HepG2 (cell line): ENCODE measurements at regions not wholly inside any gene's neighbourhood (a gene's known extent, or its start where the extent isn't known, plus 50 kb on each side); places are given as distances from the start of the nearest gene placed in this dataset.
"Not testable (repeated sequence)": the region's sequence is repeated elsewhere in the genome, so short reads cannot be mapped to it uniquely, and the experiment has no call there.

Experiments used
- ATAC-seq: fragments of 200-7000 bp; cut with Tn5 transposase; 3 replicates; pipeline ENCODE4 v1.9.1; 2020; ENCODE audit warnings: mild to moderate bottlenecking, moderate library complexity
- BruUV-seq: library from RNA; stranded (reverse); fragments of 400-500 nt; replicated peaks from 2 replicates; lab custom pipeline; 2021; lab: Mats Ljungman, UMichigan
- CTCF ChIA-PET: fragments of 300-600 bp; formaldehyde crosslinking; extraction: SDS; loops from one replicate; lab custom pipeline; 2021; ENCODE audit warnings: low total read pairs, inconsistent platforms, low intra/inter-chr PET ratio; lab: Yijun Ruan, JAX
- POLR2A ChIA-PET: fragments of 350-600 bp; sonication (Branson Sonifier 250); formaldehyde crosslinking; loops from one replicate; lab custom pipeline; 2020; ENCODE audit warnings: antibody characterized with exemption, inconsistent platforms; lab: Yijun Ruan, JAX
- DNase-seq: peaks from one replicate; pipeline ENCODE4 v3.0.0-alpha.2; 2015; ENCODE audit warnings: low spot score
- FAIRE-seq: peaks from 3 replicates; lab custom pipeline; 2011; peaks lifted over from hg19 to GRCh38; lab: Jason Lieb, UNC
- H2AFZ ChIP-seq: one replicate; pipeline ENCODE4 v1.6.1; 2011; ENCODE audit warnings: low read length, inconsistent platforms
- H3K27ac ChIP-seq: fragments of 300-600 bp; 3 replicates; pipeline ENCODE4 v1.8.0; 2011; ENCODE audit warnings: mixed run types, mild to moderate bottlenecking, mixed read lengths, low read length, inconsistent platforms; ENCODE audit not compliant: insufficient read depth; ENCODE audit errors: extremely low read length
- H3K27me3 ChIP-seq, 2 experiments: fragments of 200-600 bp in 1 of 2; 2 replicates in 1 of 2; 3 replicates in 1 of 2; pipeline versions ENCODE4 v1.6.0 to v1.8.0; 2011; ENCODE audit warnings: low read length in 2 of 2, mild to moderate bottlenecking in 2 of 2, moderate library complexity in 2 of 2, inconsistent platforms in 1 of 2; ENCODE audit not compliant: insufficient read depth in 2 of 2, control insufficient read depth in 1 of 2
- H3K36me3 ChIP-seq, 2 experiments: fragments of 200-600 bp in 1 of 2; replicated peaks in 1 of 2; 2 replicates in 1 of 2; 3 replicates in 1 of 2; pipeline versions ENCODE4 v1.5.1 to v1.8.0; 2011; ENCODE audit warnings: low read length in 2 of 2, inconsistent platforms in 1 of 2; ENCODE audit not compliant: insufficient read depth in 2 of 2, control insufficient read depth in 1 of 2
- H3K4me1 ChIP-seq: 2 replicates; pipeline ENCODE4 v1.5.1; 2012; ENCODE audit warnings: low read length, inconsistent platforms; ENCODE audit not compliant: insufficient read depth
- H3K4me2 ChIP-seq: 2 replicates; pipeline ENCODE4 v1.6.0; 2011; ENCODE audit warnings: low read depth, low read length, inconsistent platforms
- H3K4me3 ChIP-seq, 3 experiments: fragments of 200-600 bp in 1 of 3; sonication (generic), shearing (Covaris generic) in 1 of 3; replicated peaks in 1 of 3; 2 replicates each; pipeline ENCODE4 v1.5.1; 2011 to 2016; ENCODE audit warnings: low read length in 3 of 3, inconsistent platforms in 2 of 3, low read depth in 2 of 3, mild to moderate bottlenecking in 2 of 3, control low read depth in 1 of 3, mixed read lengths in 1 of 3; ENCODE audit not compliant: insufficient read depth in 1 of 3
- H3K79me2 ChIP-seq: one replicate; pipeline ENCODE4 v1.6.1; 2011; ENCODE audit warnings: low read length, inconsistent platforms; ENCODE audit not compliant: insufficient read depth
- H3K9ac ChIP-seq: 2 replicates; pipeline ENCODE4 v1.6.0; 2011; ENCODE audit warnings: mild to moderate bottlenecking, low read depth, low read length, inconsistent platforms; ENCODE audit not compliant: insufficient read depth
- H3K9me3 ChIP-seq: 2 replicates; pipeline ENCODE4 v1.5.1; 2012; ENCODE audit warnings: mild to moderate bottlenecking, low read length
- H4K20me1 ChIP-seq: 2 replicates; pipeline ENCODE4 v1.6.0; 2011; ENCODE audit warnings: inconsistent platforms, mild to moderate bottlenecking, low read length, moderate library complexity; ENCODE audit not compliant: insufficient read depth
- MAFK ChIP-seq, 2 experiments: IDR thresholded peaks in 1 of 2; conservative IDR thresholded peaks in 1 of 2; 2 replicates each; pipeline ENCODE4 v1.6.1; 2011; ENCODE audit warnings: improper control_type of control experiment in 2 of 2, low read length in 2 of 2
- PITX1 ChIP-seq: sonication (generic); formaldehyde crosslinking; IDR thresholded peaks from 2 replicates; pipeline ENCODE4 v1.5.1; 2020; ENCODE audit warnings: mild to moderate bottlenecking, missing genetic modification reagents
- POLR2AphosphoS2 ChIP-seq: IDR thresholded peaks from 2 replicates; pipeline ENCODE4 v1.6.1; 2011; ENCODE audit warnings: low read depth, low read length, improper control_type of control experiment
- ZNF382 ChIP-seq: sonication (generic); formaldehyde crosslinking; IDR thresholded peaks from 2 replicates; pipeline ENCODE4 v1.5.0; 2020; ENCODE audit warnings: missing genetic modification reagents, mild to moderate bottlenecking, borderline replicate concordance
- ZNF564 ChIP-seq: sonication (generic); formaldehyde crosslinking; IDR thresholded peaks from 2 replicates; pipeline ENCODE4 v1.8.1; 2023; ENCODE audit warnings: mild to moderate bottlenecking, missing genetic modification reagents
- WGBS: methylation state at CpG from one replicate; pipeline ENCODE4 v1.1.6; 2017; ENCODE audit warnings: low lambda C conversion rate; 5-methylcytosine and 5-hydroxymethylcytosine counted together
- in situ Hi-C: cut with HindIII; loops from 2 replicates; pipeline ENCODE4 v1.10.0; 2017; ENCODE audit warnings: low pct_unique_long_range_greater_than_20kb; ENCODE audit not compliant: extremely low pct_ligation_motif_present
- intact Hi-C: fragments of 100-400 bp; cut with micrococcal nuclease; formaldehyde crosslinking; loops from one replicate; pipeline ENCODE4 v1.10.0; 2022; ENCODE audit not compliant: unreplicated experiment

DNA sequence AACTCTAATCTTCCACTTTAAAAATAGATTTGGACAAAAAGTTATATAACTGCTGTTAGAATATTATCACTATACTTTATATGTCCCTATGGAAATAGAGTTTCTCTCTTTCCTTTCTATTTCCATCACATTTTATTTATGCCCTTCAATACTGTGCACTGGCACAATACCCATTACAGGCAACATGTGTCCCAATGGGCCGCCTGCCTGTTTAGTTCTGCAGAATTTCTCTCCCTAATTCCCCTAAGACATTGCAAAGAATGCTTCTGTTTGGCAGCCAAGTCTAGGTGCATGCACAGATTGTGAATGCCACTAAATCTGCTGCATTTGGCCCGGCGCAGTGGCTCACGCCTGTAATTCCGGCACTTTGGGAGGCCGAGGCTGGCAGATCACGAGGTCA is 520.4 kb upstream of the FLRT2 start:
- Histone ChIP-seq H3K9me3 (peaks cover 83% of the 10 kb centered on the region), H3K4me2 (no peak overlapping the region), H3K36me3 (no peaks in the 10 kb centered on the region), H4K20me1 (no peaks in the 10 kb centered on the region), H2AFZ (no peak overlapping the region), H3K27ac (no peak overlapping the region), H3K79me2 (no peaks in the 10 kb centered on the region), H3K4me1 (no peaks in the 10 kb centered on the region), H3K27me3 (no peaks in the 10 kb centered on the region), H3K9ac (no peak overlapping the region), H3K4me3 (no peak overlapping the region)
- in situ Hi-C loops, result no loop called here
- POLR2A ChIA-PET, result no interaction called here
- ATAC-seq, result no peak
- no peak for DNase-seq
- no peak for FAIRE-seq
- BruUV-seq, result no TSS peak
- CTCF ChIA-PET, result no interaction called here
- WGBS, result 58% methylated on average over 7 of the region's 7 CpGs
- no peak for TF ChIP-seq POLR2AphosphoS2
- intact Hi-C loops, result no loop called here

GRCh38 chr14:85010186-85010585 is 519.8 kb upstream of the FLRT2 start:
- POLR2A ChIA-PET, result no interaction called here
- H3K79me2 ChIP-seq, result no peaks in the 10 kb centered on the region
- H3K36me3 ChIP-seq, result no peaks in the 10 kb centered on the region
- BruUV-seq, result no TSS peak
- peaks cover 87% of the 10 kb centered on the region for H3K9me3 ChIP-seq
- WGBS, result 0% methylated on average over 1 of the region's 1 CpG
- H3K4me2 ChIP-seq, result no peak overlapping the region
- TF ChIP-seq ZNF564 (CRISPR knock-in tag) (no peak), PITX1 (CRISPR knock-in tag) (no peak)
- in situ Hi-C loops (no loop called here), intact Hi-C loops (no loop called here)
- no peak overlapping the region for H2AFZ ChIP-seq
- H3K27ac ChIP-seq, result no peak overlapping the region
- no peak overlapping the region for H3K9ac ChIP-seq
- H4K20me1 ChIP-seq, result no peaks in the 10 kb centered on the region
- CTCF ChIA-PET, result no interaction called here
- H3K4me3 ChIP-seq, result no peak overlapping the region
- H3K4me1 ChIP-seq, result no peaks in the 10 kb centered on the region
- ATAC-seq, result no peak
- DNase-seq, result no peak
- H3K27me3 ChIP-seq, result no peaks in the 10 kb centered on the region
- no peak for FAIRE-seq

GRCh38 chr14:85016496-85016895 is 513.4 kb upstream of the FLRT2 start:
- no peak overlapping the region for H2AFZ ChIP-seq
- no peaks in the 10 kb centered on the region for H4K20me1 ChIP-seq
- peaks cover 60% of the 10 kb centered on the region for H3K9me3 ChIP-seq
- ChIA-PET POLR2A (no interaction called here), CTCF (no interaction called here)
- no peaks in the 10 kb centered on the region for H3K4me1 ChIP-seq
- TF ChIP-seq ZNF382 (CRISPR knock-in tag) (no peak), MAFK (conservative IDR thresholded peaks at IDR 0.05 in 1 of 2, IDR thresholded peaks at IDR 0.05 in 1 of 2; ENCODE audit: low read length in 2 of 2) (peak in 1 of 2 experiments; percentile 47; a peak in 2 of 4 replicates)
- WGBS, result 0% methylated on average over 1 of the region's 1 CpG
- no peak overlapping the region for H3K4me2 ChIP-seq
- ATAC-seq (no peak), FAIRE-seq (no peak), DNase-seq (no peak)
- H3K27me3 ChIP-seq, result no peaks in the 10 kb centered on the region
- no peak overlapping the region for H3K27ac ChIP-seq
- no TSS peak for BruUV-seq
- no peak overlapping the region for H3K9ac ChIP-seq
- intact Hi-C loops (no loop called here), in situ Hi-C loops (no loop called here)
- no peaks in the 10 kb centered on the region for H3K79me2 ChIP-seq
- no peak overlapping the region for H3K4me3 ChIP-seq
- H3K36me3 ChIP-seq, result no peaks in the 10 kb centered on the region

- POLR2A ChIA-PET, CTCF ChIA-PET, H3K4me3 ChIP-seq, ATAC-seq, H3K36me3 ChIP-seq, H3K79me2 ChIP-seq, H3K27ac ChIP-seq, H3K4me2 ChIP-seq, H3K4me1 ChIP-seq, BruUV-seq, H3K27me3 ChIP-seq, H3K9ac ChIP-seq, DNase-seq, intact Hi-C loops, FAIRE-seq, H2AFZ ChIP-seq, in situ Hi-C loops, H4K20me1 ChIP-seq: not testable (repeated sequence)
- WGBS, result 0% methylated on average over 3 of the region's 7 CpGs
- peaks cover 50% of the 10 kb centered on the region for H3K9me3 ChIP-seq
Observed at GRCh38 chr14:85023866-85024265, 506.1 kb upstream of the FLRT2 start.
